NCI-H1417 (cell line): ENCODE measurements at regions not wholly inside any gene's neighbourhood (a gene's known extent, or its start where the extent isn't known, plus 50 kb on each side); places are given as distances from the start of the nearest gene placed in this dataset.

ENCODE experiments used
- DNase-seq, 3 experiments: peaks; one replicate each; lab custom pipeline; 2025; lab: John Stamatoyannopoulos, UW

GRCh38 chr13:27014406-27015359 lies 156.9 kb downstream of the USP12 start:
- DNase-seq = no peak

GRCh38 chr13:27012482-27013197 lies 159.0 kb downstream of the USP12 start:
- no peak for DNase-seq

GRCh38 chr13:27011661-27012060 lies 159.9 kb downstream of the USP12 start:
- no peak for DNase-seq

GRCh38 chr13:27008733-27009132 lies 162.9 kb downstream of the USP12 start:
- DNase-seq = no peak

- DNase-seq = peak; percentile 62 to 90 (median 77)
These were observed 164.4 kb downstream of the USP12 start for GRCh38 chr13:27007166-27007565.

GRCh38 chr13:27006519-27007161 lies 165.0 kb downstream of the USP12 start:
- peak; percentile 72 to 97 (median 90) for DNase-seq

- peak in 1 of 3 experiments; percentile 45 for DNase-seq
These were observed 165.6 kb downstream of the USP12 start for GRCh38 chr13:27005976-27006518.

GRCh38 chr13:27005556-27005955 lies 166.1 kb downstream of the USP12 start:
- peak; percentile 12 to 79 (median 64) for DNase-seq

- peak in 1 of 3 experiments; percentile 30 for DNase-seq
These were observed 166.7 kb downstream of the USP12 start for GRCh38 chr13:27004866-27005265.

GRCh38 chr13:27004326-27004725 lies 167.3 kb downstream of the USP12 start:
- no peak for DNase-seq

GRCh38 chr13:27001705-27002104 lies 169.9 kb downstream of the USP12 start:
- peak; percentile 15 to 47 (median 35) for DNase-seq

- DNase-seq = no peak
These were observed 170.9 kb downstream of the USP12 start for GRCh38 chr13:27000686-27001085.

GRCh38 chr13:26999499-26999898 lies 172.1 kb downstream of the USP12 start:
- DNase-seq = no peak

- peak in 1 of 3 experiments; percentile 5 for DNase-seq
These were observed 173.3 kb downstream of the USP12 start for GRCh38 chr13:26998292-26998691.

- no peak for DNase-seq
These were observed 174.5 kb downstream of the USP12 start for GRCh38 chr13:26996965-26997752.

GRCh38 chr13:26995159-26995558 lies 176.5 kb downstream of the USP12 start:
- DNase-seq = no peak

GRCh38 chr13:26993780-26994179 lies 177.8 kb downstream of the USP12 start:
- no peak for DNase-seq

- no peak for DNase-seq
These were observed 178.5 kb downstream of the USP12 start for GRCh38 chr13:26992951-26993719.

- no peak for DNase-seq
These were observed 180.0 kb downstream of the USP12 start for GRCh38 chr13:26991508-26992181.
